H1 (cell line): ENCODE measurements at regions not wholly inside any gene's neighbourhood (a gene's known extent, or its start where the extent isn't known, plus 50 kb on each side); places are given as distances from the start of the nearest gene placed in this dataset.

ENCODE experiments used
- CHD1 ChIP-seq: IDR thresholded peaks from 2 replicates; pipeline ENCODE4 v1.6.1; 2012; ENCODE audit warnings: low read depth, low read length, improper control_type of control experiment
- HDAC2 ChIP-seq, 2 experiments: fragments of 300-600 bp in 1 of 2; sonication (generic) in 1 of 2; IDR thresholded peaks; 2 replicates each; pipeline ENCODE4 v1.6.1; 2011 to 2012; ENCODE audit warnings: low read depth in 2 of 2, low read length in 2 of 2, mild to moderate bottlenecking in 2 of 2, moderate library complexity in 2 of 2, borderline replicate concordance in 1 of 2, inconsistent platforms in 1 of 2
- HDAC6 ChIP-seq: IDR thresholded peaks from one replicate; pipeline ENCODE4 v1.7.1; 2012; ENCODE audit warnings: low read depth, mild to moderate bottlenecking, inconsistent platforms, low read length, moderate library complexity
- POLR2AphosphoS5 ChIP-seq: IDR thresholded peaks from 2 replicates; pipeline ENCODE4 v1.6.1; 2011; ENCODE audit warnings: low read depth, low read length
- TEAD4 ChIP-seq: IDR thresholded peaks from 2 replicates; pipeline ENCODE4 v1.6.1; 2012; ENCODE audit warnings: low read depth, low read length, inconsistent platforms, mixed read lengths
- TF ChIP-seq, protein P1 (sequence below): IDR thresholded peaks from 2 replicates; pipeline ENCODE4 v1.6.1; 2011; ENCODE audit warnings: low read length, improper control_type of control experiment

DNA sequence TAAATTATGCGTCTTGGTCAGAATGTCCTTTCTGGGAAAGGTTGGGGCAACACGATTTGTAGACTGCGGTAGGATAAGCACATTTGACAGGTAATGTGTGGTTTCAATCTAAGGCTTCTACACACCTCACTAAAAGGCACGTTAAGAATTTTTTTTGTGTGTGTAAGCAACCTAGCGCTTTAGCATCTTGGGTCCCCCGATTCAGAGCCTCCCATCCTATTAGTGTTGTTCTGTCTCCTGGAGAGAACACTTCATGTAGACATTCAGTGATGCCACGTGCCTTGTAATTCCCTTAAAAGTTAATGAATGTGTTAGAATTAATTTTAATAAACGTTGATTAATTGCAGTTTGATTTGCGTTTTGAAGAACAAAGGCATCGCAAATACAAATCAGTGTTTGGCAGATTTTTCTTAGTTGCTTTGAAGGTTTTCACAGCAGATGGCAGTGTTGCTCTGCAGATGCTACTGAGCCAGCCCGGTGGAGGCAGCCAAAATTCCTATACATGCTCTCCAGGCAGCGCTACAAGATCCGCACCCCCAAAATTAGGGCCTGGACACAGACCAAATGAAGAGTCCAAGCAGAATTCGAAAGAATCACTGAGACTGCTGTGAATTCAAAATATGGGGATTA is 63.5 kb downstream of the OTOL1 start (continued):
- TF ChIP-seq HDAC6 (no peak), HDAC2 (IDR thresholded peaks at IDR 0.05; ENCODE audit: borderline replicate concordance in 1 of 2, low read depth in 2 of 2, low read length in 2 of 2) (no peak), TEAD4 (peak; percentile 51; the same call in 1 of the 2 replicates), POLR2AphosphoS5 (no peak), CHD1 (no peak)
- TF ChIP-seq, protein P1, sequence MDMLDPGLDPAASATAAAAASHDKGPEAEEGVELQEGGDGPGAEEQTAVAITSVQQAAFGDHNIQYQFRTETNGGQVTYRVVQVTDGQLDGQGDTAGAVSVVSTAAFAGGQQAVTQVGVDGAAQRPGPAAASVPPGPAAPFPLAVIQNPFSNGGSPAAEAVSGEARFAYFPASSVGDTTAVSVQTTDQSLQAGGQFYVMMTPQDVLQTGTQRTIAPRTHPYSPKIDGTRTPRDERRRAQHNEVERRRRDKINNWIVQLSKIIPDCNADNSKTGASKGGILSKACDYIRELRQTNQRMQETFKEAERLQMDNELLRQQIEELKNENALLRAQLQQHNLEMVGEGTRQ = no peak
- TF ChIP-seq, all 59 proteins: peak for 4
